Fibroblast of skin of right biceps (primary cell): ENCODE measurements at regions not wholly inside any gene's neighbourhood (a gene's known extent, or its start where the extent isn't known, plus 50 kb on each side); places are given as distances from the start of the nearest gene placed in this dataset.

Experiments
- DNase-seq: peaks from one replicate; pipeline ENCODE4 v3.0.0-alpha.2; 2013

GRCh38 chr5:20617841-20618240 is 629.8 kb upstream of the CDH18 start:
- no peak for DNase-seq

- DNase-seq: no peak
Measured at GRCh38 chr5:20615888-20616563, 628.0 kb upstream of the CDH18 start.

GRCh38 chr5:20611620-20612019 is 623.6 kb upstream of the CDH18 start:
- DNase-seq: no peak

- no peak for DNase-seq
Measured at GRCh38 chr5:20610681-20611080, 622.7 kb upstream of the CDH18 start.

- DNase-seq: no peak
Measured at GRCh38 chr5:20609126-20609525, 621.1 kb upstream of the CDH18 start.

- DNase-seq: no peak
Measured at GRCh38 chr5:20608567-20608966, 620.6 kb upstream of the CDH18 start.

- DNase-seq: peak; percentile 50
Measured at GRCh38 chr5:20605732-20606525, 617.9 kb upstream of the CDH18 start.

- DNase-seq: no peak
Measured at GRCh38 chr5:20604992-20605391, 617.0 kb upstream of the CDH18 start.

- peak; percentile 68 for DNase-seq
Measured at GRCh38 chr5:20601678-20602100, 613.7 kb upstream of the CDH18 start.

GRCh38 chr5:20590356-20590755 is 602.4 kb upstream of the CDH18 start:
- DNase-seq: no peak

GRCh38 chr5:20575571-20575970 is 587.6 kb upstream of the CDH18 start:
- no peak for DNase-seq

GRCh38 chr5:20574576-20574975 is 586.6 kb upstream of the CDH18 start:
- DNase-seq: no peak

- DNase-seq: peak; percentile 84
Measured at GRCh38 chr5:20572614-20573013, 584.6 kb upstream of the CDH18 start.

GRCh38 chr5:20570486-20570885 is 582.5 kb upstream of the CDH18 start:
- DNase-seq: no peak

GRCh38 chr5:20562544-20562943 is 574.5 kb upstream of the CDH18 start:
- DNase-seq: no peak

- no peak for DNase-seq
Measured at GRCh38 chr5:20559845-20560244, 571.8 kb upstream of the CDH18 start.

- DNase-seq: peak; percentile 43
Measured at GRCh38 chr5:20556115-20556763, 568.2 kb upstream of the CDH18 start.

- no peak for DNase-seq
Measured at GRCh38 chr5:20555034-20555433, 567.0 kb upstream of the CDH18 start.

- peak; percentile 57 for DNase-seq
Measured at GRCh38 chr5:20554001-20554400, 566.0 kb upstream of the CDH18 start.

GRCh38 chr5:20537911-20538703 is 550.1 kb upstream of the CDH18 start:
- DNase-seq: no peak

GRCh38 chr5:20536813-20537212 is 548.8 kb upstream of the CDH18 start:
- DNase-seq: no peak

GRCh38 chr5:20536341-20536740 is 548.3 kb upstream of the CDH18 start:
- DNase-seq: no peak

- DNase-seq: no peak
Measured at GRCh38 chr5:20528471-20528870, 540.5 kb upstream of the CDH18 start.
